NCI-H526 (cell line): ENCODE measurements at regions not wholly inside any gene's neighbourhood (a gene's known extent, or its start where the extent isn't known, plus 50 kb on each side); places are given as distances from the start of the nearest gene placed in this dataset.
A peak's percentile ranks its signal among the peaks of the same experiment; 100 is the strongest.

Experiments
- DNase-seq, 2 experiments: peaks; one replicate each; lab custom pipeline; 2025; lab: John Stamatoyannopoulos, UW

DNA sequence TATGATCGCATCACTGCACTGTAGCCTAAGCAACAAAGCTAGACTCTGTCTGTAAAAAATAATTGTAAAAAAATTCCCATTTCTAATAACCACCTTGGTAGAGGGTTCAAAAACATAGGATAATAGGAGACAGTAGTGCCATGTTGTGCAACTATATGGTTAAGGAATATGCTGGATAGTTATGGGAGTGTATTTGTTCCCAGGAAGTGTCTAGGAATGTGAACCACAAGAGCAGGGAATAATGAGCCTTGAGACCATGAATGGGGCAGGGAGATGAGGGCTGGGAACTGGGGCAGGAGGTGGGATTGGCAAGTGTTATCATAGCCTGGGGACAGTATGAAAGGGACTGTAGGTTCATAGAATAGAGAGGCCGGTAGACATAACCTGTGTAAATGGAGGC lies 50.4 kb downstream of the RUSC2 start:
- no peak for DNase-seq

- DNase-seq: no peak
These were observed 56.9 kb downstream of the RUSC2 start for GRCh38 chr9:35546853-35547252.

DNA sequence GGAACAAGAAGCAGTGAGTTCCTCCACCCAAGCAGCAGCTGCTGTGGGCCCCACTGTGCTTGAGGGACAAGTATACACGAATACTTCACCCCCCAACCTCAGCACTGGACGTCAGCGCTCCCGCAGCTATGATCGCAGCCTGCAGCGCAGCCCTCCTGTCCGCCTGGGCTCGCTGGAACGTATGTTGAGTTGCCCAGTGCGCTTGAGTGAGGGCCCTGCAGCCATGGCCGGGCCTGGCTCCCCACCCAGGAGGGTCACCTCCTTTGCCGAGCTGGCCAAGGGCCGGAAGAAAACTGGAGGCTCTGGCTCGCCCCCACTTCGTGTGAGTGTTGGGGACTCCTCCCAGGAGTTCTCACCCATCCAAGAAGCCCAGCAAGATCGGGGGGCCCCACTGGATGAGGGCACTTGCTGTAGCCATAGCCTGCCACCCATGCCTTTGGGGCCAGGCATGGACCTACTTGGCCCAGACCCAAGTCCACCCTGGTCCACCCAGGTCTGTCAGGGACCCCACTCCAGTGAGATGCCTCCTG lies 57.1 kb upstream of the TESK1 start:
- DNase-seq: no peak

DNA sequence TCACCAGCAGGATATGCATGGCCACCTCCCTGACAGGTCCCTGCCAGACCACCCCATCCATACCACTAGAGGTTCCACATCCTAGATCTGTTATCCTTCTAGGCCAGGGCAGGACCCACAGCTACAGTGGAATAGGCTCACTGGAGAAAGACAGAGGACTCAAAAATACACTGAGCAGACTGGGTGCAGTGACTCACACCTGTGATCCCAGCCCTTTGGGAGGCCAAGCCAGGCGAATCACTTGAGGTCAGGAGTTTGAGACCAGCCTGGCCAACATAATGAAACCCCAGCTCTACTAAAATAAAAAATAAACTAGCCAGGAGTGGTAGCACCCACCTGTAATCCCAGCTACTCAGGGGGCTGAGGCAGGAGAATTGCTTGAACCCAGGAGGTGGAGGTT lies 56.5 kb upstream of the TESK1 start:
- DNase-seq: no peak

DNA sequence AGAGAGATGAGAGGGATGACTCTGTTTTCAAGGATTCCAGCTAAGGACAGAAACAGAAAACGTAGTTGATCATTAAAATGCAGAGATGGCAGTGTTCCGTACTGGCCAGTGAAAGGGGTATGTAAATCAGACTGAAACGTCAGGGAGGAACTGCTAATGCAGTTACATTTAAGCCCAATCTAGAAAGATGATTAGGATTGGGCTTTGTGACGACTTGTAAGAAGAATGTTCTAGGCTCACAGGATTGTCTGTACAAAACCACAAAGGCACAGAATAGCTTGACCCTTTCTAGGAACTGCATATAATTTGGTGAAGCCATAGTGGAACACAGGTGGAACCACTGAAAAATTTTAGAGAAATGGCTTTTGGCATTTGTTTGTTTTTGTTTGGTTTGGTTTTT lies 55.6 kb upstream of the TESK1 start:
- no peak for DNase-seq

- DNase-seq: no peak
These were observed 52.7 kb upstream of the TESK1 start for GRCh38 chr9:35552376-35552775.

DNA sequence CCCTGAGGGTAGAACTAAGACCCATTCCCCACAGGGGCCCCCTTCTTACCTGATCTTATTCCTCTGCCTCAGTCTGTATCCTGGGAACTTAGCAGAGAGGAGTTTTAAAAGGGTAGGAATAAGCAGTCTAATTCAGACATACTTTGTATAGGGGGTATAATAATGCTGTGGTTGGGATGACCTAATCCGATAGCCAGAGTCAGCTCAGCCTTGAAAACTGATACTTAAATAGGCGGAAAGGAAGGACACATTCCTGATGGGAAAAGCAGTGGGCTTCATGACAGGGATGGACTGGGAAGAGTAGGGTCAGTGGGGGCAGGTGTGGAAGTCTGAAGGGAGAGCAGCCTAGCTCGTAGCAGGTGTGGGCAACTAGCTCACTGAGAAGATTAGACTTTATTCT lies 52.2 kb upstream of the TESK1 start:
- DNase-seq: no peak

DNA sequence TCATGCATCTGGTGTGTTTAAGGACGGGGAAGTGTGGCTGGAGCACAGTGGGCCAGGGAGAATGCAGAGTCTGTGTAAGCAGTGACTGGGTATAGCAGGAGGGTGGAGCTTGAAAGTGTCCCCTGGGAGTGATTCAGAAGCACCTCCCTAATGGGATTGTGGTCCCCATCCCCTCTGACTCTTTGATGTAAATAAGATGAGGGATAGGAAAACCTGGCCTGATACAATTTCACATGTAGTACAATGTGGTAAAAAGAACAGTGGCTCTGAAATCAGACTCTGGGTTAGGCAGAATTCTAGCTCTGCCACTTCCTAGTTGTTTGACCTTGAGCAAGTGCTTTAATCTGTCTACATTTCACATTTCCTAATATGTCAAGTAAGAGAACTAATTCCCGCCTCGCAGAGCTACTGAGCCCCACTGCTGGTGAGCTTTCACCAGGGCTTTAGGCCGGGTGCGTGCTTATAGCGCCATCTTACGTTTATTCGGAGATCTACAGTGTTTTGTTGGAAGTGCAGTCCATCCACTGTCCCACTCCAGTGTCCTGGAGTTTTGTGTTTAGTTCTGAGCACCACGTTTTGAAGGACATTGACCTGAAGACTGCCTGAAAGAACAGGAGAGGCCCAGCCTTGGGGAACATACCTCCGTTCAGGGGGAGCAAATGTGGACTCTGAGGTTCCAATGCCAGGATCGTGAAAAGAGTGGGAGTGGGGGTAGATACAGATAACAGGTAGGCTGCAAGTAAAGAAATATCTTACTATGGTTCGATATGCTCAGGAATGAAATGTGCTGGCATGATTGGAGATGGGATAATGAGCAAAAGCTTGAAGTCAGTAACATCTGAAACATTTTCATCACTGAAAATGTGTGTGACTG lies 51.2 kb upstream of the TESK1 start:
- peak; percentile 69 to 81 for DNase-seq

DNA sequence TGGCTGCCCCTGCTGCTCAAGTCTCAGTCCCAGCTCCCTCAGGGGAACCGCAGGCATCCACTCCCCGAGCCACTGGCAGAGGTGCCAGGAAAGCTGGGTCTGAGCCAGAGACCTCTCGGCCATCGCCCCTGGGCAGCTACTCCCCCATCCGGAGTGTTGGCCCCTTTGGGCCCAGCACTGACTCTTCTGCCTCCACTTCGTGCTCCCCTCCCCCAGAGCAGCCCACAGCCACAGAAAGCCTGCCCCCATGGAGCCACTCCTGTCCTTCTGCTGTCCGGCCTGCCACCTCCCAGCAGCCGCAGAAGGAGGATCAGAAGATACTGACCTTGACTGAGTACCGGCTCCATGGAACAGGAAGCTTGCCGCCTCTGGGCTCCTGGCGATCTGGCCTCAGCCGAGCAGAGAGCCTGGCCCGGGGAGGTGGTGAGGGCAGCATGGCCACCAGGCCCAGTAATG lies 49.8 kb upstream of the TESK1 start:
- no peak for DNase-seq
